ENCODE measurements at regions not wholly inside any gene's neighbourhood (a gene's known extent, or its start where the extent isn't known, plus 50 kb on each side); places are given as distances from the start of the nearest gene placed in this dataset.

DNA sequence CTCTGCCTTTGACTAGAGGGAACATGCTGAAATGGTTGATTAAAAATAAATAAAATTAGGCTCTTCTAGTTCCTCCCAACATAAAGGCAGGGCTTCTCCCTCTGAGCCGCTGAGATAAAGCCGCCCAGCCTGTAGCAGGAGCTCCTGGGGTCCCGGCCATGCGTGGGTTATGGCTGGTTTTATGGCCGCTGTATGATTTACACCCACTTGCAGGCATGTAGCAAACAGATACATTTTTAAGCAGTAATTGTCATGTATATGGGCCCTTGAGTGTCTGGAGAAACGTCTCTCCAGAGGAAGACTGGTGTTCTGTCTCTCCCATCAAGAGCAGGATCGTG is 201.0 kb upstream of the TNRC6C start:
- DNase-seq (ENCODE audit: low read depth), result no peak
- H3K4me3 ChIP-seq (ENCODE audit: low read depth, low read length), result no peak overlapping the region
- TF ChIP-seq, protein P1, sequence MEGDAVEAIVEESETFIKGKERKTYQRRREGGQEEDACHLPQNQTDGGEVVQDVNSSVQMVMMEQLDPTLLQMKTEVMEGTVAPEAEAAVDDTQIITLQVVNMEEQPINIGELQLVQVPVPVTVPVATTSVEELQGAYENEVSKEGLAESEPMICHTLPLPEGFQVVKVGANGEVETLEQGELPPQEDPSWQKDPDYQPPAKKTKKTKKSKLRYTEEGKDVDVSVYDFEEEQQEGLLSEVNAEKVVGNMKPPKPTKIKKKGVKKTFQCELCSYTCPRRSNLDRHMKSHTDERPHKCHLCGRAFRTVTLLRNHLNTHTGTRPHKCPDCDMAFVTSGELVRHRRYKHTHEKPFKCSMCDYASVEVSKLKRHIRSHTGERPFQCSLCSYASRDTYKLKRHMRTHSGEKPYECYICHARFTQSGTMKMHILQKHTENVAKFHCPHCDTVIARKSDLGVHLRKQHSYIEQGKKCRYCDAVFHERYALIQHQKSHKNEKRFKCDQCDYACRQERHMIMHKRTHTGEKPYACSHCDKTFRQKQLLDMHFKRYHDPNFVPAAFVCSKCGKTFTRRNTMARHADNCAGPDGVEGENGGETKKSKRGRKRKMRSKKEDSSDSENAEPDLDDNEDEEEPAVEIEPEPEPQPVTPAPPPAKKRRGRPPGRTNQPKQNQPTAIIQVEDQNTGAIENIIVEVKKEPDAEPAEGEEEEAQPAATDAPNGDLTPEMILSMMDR (conservative IDR thresholded peaks at IDR 0.05; ENCODE audit: low read depth, low read length), result no peak

DNA sequence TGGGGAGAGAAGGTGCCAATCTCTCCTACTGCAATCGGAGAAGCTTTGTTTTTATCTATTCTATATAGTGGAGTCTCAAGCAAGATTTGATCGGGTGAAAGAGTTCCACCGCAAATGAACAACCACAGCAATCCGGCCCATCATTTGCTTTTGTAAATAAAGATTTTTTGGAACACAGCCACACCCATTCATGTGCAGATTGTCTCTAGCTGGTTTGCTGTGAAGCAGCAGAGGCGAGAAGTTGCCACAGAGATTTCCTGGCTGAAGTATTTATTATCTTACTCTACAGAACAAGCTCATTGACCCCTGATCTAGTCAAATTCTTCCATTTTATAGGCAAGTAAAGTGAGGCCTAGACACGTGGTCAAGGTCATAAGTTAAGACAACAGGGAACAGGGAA is 195.5 kb upstream of the TNRC6C start:
- DNase-seq (ENCODE audit: low read depth), result no peak
- TF ChIP-seq, protein P1 (conservative IDR thresholded peaks at IDR 0.05; ENCODE audit: low read depth, low read length), result no peak
- H3K4me3 ChIP-seq (ENCODE audit: low read depth, low read length), result no peak overlapping the region

DNA sequence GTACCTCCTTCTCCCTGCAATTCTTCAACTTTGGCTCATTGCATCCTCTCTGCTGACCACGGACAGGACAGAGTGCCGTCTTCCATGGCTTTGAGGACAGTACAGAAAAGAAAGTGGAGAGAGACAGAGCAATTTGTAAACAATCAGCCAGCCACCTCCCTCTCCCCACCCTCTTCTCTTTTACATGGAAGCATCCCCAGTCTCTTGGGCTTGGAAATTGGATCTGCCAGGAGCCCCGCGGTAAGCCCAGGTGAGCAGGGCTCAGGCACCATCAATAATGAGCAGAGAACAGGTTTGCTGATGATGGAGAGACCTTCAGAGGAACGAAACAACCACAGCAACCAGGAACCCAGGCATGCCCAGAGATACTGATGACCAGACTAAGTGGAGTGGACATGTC is 194.9 kb upstream of the TNRC6C start:
- TF ChIP-seq, protein P1 (conservative IDR thresholded peaks at IDR 0.05; ENCODE audit: low read depth, low read length), result no peak
- DNase-seq (ENCODE audit: low read depth), result no peak
- H3K4me3 ChIP-seq (ENCODE audit: low read depth, low read length), result no peak overlapping the region

DNA sequence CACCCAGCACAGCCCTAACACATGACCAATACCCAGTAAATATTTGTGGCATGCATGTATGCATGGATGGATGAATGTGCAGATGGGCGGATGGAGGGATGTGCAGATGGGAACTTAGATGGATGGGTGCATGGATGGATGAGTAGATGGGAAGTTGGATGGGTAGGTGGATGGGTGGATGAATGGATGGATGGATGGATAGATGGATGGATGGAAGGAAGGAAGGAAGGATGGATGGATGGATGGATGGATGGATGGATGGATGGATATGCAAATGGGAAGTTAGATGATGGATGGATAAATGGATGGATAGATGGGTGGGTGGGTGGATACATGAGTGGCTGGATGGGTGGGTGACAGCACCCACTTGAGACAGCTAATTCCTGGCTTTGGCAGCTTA is 193.2 kb upstream of the TNRC6C start:
- TF ChIP-seq, protein P1 (conservative IDR thresholded peaks at IDR 0.05; ENCODE audit: low read depth, low read length), result no peak
- no peak overlapping the region for H3K4me3 ChIP-seq (ENCODE audit: low read depth, low read length)
- no peak for DNase-seq (ENCODE audit: low read depth)

DNA sequence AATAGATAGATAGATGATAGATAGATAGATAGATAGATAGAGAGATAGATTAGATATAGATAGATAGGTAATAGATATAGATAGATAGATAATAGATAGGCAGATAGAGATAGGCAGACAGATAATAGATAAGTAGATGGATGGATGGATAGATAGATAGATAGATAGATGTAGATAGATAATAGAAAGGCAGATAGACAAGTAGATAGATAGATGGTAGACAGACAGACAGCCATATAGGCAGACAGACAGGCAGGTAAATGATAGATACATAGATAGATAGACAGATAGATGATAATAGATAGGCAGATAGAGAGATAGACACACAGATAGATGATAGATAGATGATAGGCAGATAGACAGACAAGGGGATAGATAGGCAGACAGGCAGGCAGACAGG is 191.4 kb upstream of the TNRC6C start:
- DNase-seq (ENCODE audit: low read depth), result no peak
- no peak overlapping the region for H3K4me3 ChIP-seq (ENCODE audit: low read depth, low read length)
- TF ChIP-seq, protein P1 (conservative IDR thresholded peaks at IDR 0.05; ENCODE audit: low read depth, low read length), result no peak

DNA sequence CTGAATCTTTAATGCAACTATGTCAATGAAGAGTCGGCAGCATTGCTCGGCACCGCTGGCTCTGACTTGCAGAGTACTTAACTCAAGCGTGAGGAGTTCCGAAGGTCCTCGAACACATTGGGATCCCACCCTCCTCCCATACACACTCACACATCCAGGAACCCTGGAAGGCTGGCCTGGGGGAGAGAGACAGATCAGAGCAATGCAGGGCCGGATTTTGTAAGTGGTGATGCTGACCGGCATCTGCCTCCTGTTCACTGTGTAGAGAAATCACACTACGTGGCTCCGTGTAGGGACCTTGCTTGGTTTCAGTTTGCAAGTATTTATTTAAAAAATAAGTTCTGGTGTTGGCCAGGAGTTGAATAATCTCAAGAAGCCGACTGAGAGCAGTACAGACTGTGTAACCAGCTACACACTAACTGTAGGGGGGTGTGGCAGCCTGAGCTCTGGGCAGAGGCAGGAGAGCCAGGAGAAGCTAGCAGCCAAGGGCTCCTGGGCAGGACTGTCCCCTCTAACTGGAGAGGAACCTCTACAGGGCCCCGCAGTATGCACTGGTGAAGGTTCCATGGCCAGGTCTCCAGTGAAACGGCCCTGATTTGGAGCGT is 190.2 kb upstream of the TNRC6C start:
- H3K4me3 ChIP-seq (ENCODE audit: low read depth, low read length), result no peak overlapping the region
- TF ChIP-seq, protein P1 (conservative IDR thresholded peaks at IDR 0.05; ENCODE audit: low read depth, low read length), result no peak
- no peak for DNase-seq (ENCODE audit: low read depth)

DNA sequence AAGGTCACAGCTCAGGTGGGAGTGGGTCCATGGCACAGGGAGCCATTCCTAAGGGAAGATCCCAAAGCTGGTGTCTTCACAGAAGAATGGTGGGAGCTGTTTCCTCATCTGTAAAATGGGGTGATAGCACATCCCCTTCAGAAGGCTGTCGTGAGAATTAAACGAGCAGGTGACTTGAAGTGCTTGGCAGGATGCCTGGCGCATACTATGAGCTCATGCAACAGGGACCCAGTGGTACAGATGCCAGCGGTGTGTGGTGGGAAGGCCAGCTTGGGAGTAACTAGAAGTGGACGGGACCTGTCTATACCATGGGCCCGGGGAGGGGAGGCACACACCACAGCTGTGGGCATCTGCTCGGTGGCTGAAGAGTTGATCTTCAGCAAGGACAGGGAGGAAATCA is 189.3 kb upstream of the TNRC6C start:
- DNase-seq (ENCODE audit: low read depth), result peak; percentile 4
- TF ChIP-seq, protein P1 (conservative IDR thresholded peaks at IDR 0.05; ENCODE audit: low read depth, low read length), result no peak
- H3K4me3 ChIP-seq (ENCODE audit: low read depth, low read length), result no peak overlapping the region
